Retinal pigment epithelial cell (primary cell): ENCODE measurements at regions not wholly inside any gene's neighbourhood (a gene's known extent, or its start where the extent isn't known, plus 50 kb on each side); places are given as distances from the start of the nearest gene placed in this dataset.
"Not testable (repeated sequence)": the region's sequence is repeated elsewhere in the genome, so short reads cannot be mapped to it uniquely, and the experiment has no call there.

Source experiments
- DNase-seq: peaks from one replicate; pipeline ENCODE4 v3.0.0-alpha.2; 2010; ENCODE audit warnings: low read depth
- H3K4me3 ChIP-seq: 2 replicates; pipeline ENCODE4 v1.5.1; 2011; ENCODE audit warnings: mild to moderate bottlenecking, low read length, control low read depth, moderate library complexity
- TF ChIP-seq, protein P1 (sequence below): conservative IDR thresholded peaks from 2 replicates; pipeline ENCODE4 v1.5.1; 2011; ENCODE audit warnings: low read depth, low read length, control low read depth, inconsistent platforms

DNA sequence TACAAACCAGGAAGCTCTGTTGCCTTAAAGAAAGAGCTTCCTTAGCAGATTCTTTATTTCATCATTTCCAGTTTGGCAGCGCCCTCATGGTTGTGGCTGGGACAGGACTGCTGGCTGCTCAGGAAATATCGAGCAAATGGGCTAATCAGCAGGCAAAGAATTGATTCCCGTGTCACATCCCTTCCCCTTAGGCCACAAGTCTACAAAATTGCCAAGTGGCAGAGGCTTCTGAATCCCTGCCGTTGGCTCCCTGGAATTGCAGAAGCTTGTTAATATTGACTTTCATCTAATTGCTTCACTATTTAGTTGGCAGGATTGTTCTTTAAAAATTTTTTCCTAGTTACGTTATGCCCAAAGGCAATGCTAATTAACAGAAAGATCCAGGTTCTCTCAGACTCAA lies 456.3 kb upstream of the ERCC4 start:
- no peak overlapping the region for H3K4me3 ChIP-seq
- DNase-seq = no peak
- TF ChIP-seq, protein P1, sequence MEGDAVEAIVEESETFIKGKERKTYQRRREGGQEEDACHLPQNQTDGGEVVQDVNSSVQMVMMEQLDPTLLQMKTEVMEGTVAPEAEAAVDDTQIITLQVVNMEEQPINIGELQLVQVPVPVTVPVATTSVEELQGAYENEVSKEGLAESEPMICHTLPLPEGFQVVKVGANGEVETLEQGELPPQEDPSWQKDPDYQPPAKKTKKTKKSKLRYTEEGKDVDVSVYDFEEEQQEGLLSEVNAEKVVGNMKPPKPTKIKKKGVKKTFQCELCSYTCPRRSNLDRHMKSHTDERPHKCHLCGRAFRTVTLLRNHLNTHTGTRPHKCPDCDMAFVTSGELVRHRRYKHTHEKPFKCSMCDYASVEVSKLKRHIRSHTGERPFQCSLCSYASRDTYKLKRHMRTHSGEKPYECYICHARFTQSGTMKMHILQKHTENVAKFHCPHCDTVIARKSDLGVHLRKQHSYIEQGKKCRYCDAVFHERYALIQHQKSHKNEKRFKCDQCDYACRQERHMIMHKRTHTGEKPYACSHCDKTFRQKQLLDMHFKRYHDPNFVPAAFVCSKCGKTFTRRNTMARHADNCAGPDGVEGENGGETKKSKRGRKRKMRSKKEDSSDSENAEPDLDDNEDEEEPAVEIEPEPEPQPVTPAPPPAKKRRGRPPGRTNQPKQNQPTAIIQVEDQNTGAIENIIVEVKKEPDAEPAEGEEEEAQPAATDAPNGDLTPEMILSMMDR = no peak

DNA sequence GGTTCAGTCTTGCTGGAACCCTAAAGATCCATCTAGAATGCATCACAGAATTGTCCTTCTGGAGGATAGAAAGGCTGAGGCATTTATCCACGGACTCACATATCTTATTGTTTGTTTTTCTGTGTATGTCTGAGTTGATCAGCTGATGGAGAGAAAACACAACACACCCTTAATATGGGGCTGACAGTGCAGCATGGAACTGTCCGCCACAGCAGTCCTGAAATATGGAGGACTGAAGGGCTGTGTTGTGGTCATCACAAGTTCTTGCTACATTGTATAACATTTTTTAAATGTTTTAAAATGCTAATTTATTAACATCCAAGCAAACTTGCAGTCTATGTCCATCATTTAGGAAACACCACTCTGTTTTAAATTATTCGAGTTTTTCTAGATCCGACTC lies 448.9 kb upstream of the ERCC4 start:
- no peak overlapping the region for H3K4me3 ChIP-seq
- TF ChIP-seq, protein P1 = no peak
- no peak for DNase-seq

DNA sequence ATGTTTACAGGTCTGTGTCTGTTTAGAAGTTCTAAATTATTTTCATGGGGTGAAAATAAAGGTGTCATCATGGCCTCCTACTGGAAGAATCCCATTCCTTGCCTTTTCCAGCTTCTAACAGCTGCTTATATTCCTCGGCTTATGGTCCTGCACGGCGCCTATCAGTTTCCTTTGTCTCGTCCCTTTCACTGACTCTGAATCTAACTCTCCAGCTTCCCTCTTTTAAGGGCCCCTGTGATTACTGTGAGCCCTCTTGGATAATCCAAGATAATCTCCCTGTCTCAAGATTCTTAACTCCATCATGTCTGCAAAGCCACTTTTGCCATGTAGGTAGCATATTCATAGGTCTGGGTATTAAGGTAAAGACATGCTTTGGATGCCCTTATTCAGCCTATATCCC lies 441.0 kb upstream of the ERCC4 start:
- no peak overlapping the region for H3K4me3 ChIP-seq
- TF ChIP-seq, protein P1 = no peak
- no peak for DNase-seq

DNA sequence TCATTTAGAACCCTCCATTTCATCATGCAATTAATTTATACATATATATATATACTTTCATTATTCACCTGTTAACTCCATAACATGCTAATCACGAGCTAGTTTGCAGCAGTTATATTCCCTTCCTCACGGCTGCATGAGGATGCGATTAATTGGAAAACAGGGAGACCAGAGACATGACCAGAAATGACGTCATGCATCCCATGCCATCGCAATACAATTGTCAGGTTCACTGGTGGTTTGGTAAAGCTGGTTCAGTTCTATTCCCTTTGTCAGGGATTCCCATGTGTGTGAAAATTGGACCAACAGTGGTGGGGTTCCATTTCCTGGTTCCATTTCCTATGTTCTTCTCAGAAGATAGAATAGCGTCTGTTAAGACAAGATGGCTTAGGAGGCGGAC lies 440.4 kb upstream of the ERCC4 start:
- DNase-seq = no peak
- H3K4me3 ChIP-seq = no peak overlapping the region
- TF ChIP-seq, protein P1 = no peak

DNA sequence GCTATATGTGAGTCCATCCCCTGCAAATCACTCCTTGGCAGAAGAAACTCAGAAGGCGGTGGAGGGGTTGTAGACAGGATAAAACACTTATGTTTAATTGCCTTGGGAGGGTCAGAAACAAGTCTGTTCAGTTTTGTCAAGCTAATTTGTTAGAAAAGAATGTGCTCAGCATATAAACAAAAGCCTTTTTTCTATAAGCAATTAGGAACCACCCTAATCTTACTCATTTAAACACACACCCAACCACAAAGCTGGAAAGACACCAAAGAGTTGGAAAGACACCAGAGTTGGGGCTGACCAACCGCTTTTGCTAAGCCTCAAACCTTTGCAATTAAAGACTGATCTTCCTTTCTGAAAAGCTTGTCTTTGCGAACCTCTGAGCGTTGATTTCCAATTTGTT lies 439.2 kb upstream of the ERCC4 start:
- DNase-seq = no peak
- no peak overlapping the region for H3K4me3 ChIP-seq
- TF ChIP-seq, protein P1 = no peak

DNA sequence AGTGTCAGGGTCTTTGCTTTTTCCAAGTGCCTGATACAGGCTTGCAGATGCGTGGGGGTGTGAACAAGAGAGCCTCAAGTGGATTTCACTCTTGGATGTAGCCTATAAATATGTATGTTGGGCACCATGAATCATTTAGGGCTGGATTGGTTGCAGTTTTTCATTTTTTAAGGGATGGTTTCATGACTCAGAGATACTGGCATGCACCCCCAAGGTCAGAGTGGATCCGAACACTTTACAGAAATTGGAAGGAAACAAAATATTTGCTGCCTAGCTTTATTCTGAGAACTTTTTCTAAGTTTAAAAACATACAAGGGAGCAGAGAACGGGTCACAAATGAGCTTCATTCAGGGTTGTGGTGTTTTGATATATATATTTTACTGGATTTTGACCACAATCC lies 436.8 kb upstream of the ERCC4 start:
- TF ChIP-seq, protein P1 = no peak
- no peak for DNase-seq
- H3K4me3 ChIP-seq = no peak overlapping the region

DNA sequence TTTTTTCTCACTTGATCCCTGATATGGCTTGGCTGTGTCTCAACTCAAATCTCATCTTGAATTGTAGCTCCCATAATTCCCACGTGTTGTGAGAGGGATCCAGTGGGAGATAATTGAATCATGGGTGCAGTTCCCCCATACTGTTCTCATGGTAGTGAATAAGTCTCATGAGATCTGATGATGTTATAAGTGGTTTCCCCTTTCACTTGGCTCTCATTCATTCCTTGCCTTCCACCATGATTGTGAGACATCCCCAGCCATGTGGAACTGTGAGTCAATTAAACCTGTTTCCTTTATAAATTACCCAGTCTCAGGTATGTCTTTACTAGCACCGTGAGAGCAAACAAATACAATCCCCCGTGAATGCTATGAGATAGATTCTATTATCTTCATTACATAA lies 430.5 kb upstream of the ERCC4 start:
- H3K4me3 ChIP-seq, DNase-seq: not testable (repeated sequence)

DNA sequence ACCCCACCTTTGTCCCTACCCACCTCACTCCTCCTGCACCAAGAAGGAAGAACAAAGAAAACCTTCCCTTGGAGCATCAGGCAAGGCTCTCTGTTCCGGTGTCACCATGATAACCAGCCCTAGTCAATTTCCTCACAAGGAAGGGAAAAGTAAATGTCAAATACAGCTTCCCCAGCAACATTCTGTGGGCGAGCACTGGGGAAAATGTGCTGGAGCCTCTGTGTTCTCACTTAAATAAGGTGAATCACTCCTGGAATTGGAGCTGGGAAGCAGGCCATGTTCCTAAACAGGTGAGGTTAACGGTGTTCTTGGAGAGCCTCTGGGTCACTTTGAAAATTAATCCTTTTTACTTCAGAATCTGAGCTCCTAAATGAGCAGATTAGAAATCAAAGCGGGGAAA lies 427.9 kb upstream of the ERCC4 start:
- H3K4me3 ChIP-seq = no peak overlapping the region
- no peak for DNase-seq
- TF ChIP-seq, protein P1 = no peak
